Choroid plexus epithelial cell (primary cell): ENCODE measurements at regions not wholly inside any gene's neighbourhood (a gene's known extent, or its start where the extent isn't known, plus 50 kb on each side); places are given as distances from the start of the nearest gene placed in this dataset.

Experiments used
- DNase-seq: peaks from one replicate; pipeline ENCODE4 v3.0.0-alpha.2; 2010; ENCODE audit warnings: low read depth
- H3K4me3 ChIP-seq: 2 replicates; pipeline ENCODE4 v1.5.1; 2011; ENCODE audit warnings: low read depth, mild to moderate bottlenecking, control low read depth, low read length, moderate library complexity
- CTCF ChIP-seq: conservative IDR thresholded peaks from 2 replicates; pipeline ENCODE4 v1.5.1; 2011; ENCODE audit warnings: low read depth, mild to moderate bottlenecking, control low read depth, inconsistent platforms, low read length, moderate library complexity

- no peak for DNase-seq
- TF ChIP-seq CTCF, result no peak
- no peak overlapping the region for H3K4me3 ChIP-seq
Observed at GRCh38 chr7:37555528-37555927, 106.9 kb upstream of the ELMO1 start.

DNA sequence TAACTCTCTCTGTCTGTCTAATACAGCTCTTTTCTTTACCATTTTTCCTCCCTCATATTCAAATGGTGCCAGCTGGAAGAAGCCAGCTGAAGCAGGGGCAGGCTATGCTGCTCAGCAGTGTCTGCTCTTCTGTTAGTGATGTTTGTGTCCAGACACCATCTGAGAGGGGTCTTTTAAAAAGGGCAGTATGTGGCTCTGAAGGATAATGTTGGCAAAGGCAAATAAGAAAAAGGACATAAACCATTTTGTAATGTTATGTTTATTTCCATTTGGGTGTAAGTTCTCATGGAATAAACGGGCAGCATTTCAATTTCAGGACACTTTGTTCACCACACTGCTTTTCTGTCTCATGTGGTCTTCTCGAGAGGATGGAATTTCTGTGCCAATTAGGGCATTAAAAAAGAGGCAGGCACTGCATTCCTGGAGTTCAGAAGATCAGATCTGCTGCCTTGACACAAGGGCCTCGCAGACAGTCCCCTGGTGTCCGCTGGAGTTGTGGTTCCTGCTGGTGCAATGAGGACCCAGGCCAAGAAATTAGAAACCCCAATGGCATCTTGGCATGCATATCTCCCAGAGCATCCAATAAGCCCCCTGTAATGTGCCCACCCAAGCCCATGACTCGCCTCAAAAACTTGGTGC, 109.0 kb upstream of the ELMO1 start:
- TF ChIP-seq CTCF, result no peak
- no peak for DNase-seq
- H3K4me3 ChIP-seq, result no peak overlapping the region

DNA sequence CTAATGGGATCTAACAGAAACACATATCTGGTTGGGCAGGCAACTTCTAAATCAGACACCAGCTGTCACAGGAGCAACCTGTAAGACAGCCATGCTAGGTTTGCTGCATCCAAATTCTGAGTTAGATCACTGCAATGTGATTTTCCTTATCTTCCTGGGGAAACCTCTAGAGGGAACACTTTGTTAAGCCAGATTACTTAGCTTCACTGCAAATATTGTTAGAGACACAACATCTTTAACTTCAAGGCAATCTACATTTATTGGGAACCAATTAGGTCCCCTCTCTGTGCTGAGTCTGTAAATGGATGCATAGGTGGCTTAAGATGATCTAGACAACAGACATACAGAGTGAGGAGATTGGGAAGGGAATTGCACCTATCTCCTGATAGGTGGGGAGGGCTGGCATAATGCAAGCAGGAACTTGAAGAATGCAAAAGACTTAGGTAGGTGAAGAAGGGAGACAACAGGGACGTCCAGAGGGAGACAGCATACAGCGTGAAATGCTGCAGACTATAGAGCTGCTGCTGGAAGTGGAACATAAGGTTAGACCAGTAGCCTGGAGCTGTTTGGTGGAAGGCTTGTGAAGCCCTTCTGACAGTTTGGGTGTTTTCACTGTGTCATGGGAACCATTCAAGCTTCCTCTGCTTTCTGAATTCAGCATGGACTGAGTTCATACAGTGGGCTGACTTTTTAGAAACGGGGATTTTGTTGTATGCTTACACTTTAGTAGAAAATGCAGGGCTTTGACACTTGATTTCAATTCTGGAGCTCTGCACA, 109.8 kb upstream of the ELMO1 start:
- no peak for TF ChIP-seq CTCF
- DNase-seq, result no peak
- no peak overlapping the region for H3K4me3 ChIP-seq

GRCh38 chr7:37570145-37570544, 113.4 kb upstream of the GPR141 start:
- no peak for TF ChIP-seq CTCF
- H3K4me3 ChIP-seq, result no peak overlapping the region
- DNase-seq, result no peak

DNA sequence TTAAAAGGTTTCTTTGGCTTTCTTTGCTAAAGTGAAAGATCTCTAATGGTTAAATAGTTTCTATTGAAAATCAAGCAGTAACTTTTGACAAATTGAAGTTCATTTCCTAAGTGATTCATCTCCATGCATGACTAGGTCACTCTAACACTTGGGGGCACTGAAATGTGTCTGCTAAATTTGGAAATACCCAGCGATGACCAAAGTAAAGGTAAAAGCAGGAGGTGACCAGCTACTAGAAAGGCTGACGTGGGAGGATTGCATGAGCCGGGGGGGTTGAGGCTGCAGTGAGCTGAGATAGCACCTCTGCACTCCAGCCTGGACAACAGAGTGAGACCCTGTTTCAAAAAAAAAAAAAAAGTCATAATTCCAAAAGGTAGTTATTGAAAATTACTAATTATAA, 111.8 kb upstream of the GPR141 start:
- H3K4me3 ChIP-seq, result no peak overlapping the region
- no peak for TF ChIP-seq CTCF
- no peak for DNase-seq

- H3K4me3 ChIP-seq, result no peak overlapping the region
- TF ChIP-seq CTCF, result no peak
- DNase-seq, result no peak
Observed at GRCh38 chr7:37577412-37577811, 106.2 kb upstream of the GPR141 start.

- TF ChIP-seq CTCF, result no peak
- no peak overlapping the region for H3K4me3 ChIP-seq
- no peak for DNase-seq
Observed at GRCh38 chr7:37577901-37578300, 105.7 kb upstream of the GPR141 start.
